ENCODE measurements at regions not wholly inside any gene's neighbourhood (a gene's known extent, or its start where the extent isn't known, plus 50 kb on each side); places are given as distances from the start of the nearest gene placed in this dataset.

- FAIRE-seq: no peak
Observed at GRCh38 chr5:89280103-89281037, 397.4 kb upstream of the MEF2C start.

GRCh38 chr5:89279391-89280036 is 396.5 kb upstream of the MEF2C start:
- no peak for FAIRE-seq

GRCh38 chr5:89277816-89278215 is 394.8 kb upstream of the MEF2C start:
- FAIRE-seq: no peak

GRCh38 chr5:89276566-89277305 is 393.8 kb upstream of the MEF2C start:
- no peak for FAIRE-seq

- FAIRE-seq: no peak
Observed at GRCh38 chr5:89275066-89275855, 392.3 kb upstream of the MEF2C start.

- FAIRE-seq: no peak
Observed at GRCh38 chr5:89273289-89273688, 390.3 kb upstream of the MEF2C start.

- FAIRE-seq: no peak
Observed at GRCh38 chr5:89270901-89271300, 387.9 kb upstream of the MEF2C start.

- FAIRE-seq: no peak
Observed at GRCh38 chr5:89269721-89270120, 386.7 kb upstream of the MEF2C start.

- no peak for FAIRE-seq
Observed at GRCh38 chr5:89268460-89268859, 385.5 kb upstream of the MEF2C start.

GRCh38 chr5:89267788-89268187 is 384.8 kb upstream of the MEF2C start:
- no peak for FAIRE-seq

GRCh38 chr5:89265511-89266179 is 382.7 kb upstream of the MEF2C start:
- no peak for FAIRE-seq

- FAIRE-seq: no peak
Observed at GRCh38 chr5:89263846-89264245, 380.9 kb upstream of the MEF2C start.

GRCh38 chr5:89262030-89262429 is 379.0 kb upstream of the MEF2C start:
- FAIRE-seq: no peak

- no peak for FAIRE-seq
Observed at GRCh38 chr5:89260254-89260653, 377.3 kb upstream of the MEF2C start.

- FAIRE-seq: no peak
Observed at GRCh38 chr5:89255845-89256463, 373.0 kb upstream of the MEF2C start.

GRCh38 chr5:89253666-89254352 is 370.8 kb upstream of the MEF2C start:
- FAIRE-seq: no peak

GRCh38 chr5:89246864-89247263 is 363.9 kb upstream of the MEF2C start:
- FAIRE-seq: no peak

- FAIRE-seq: no peak
Observed at GRCh38 chr5:89246252-89246651, 363.3 kb upstream of the MEF2C start.

- FAIRE-seq: no peak
Observed at GRCh38 chr5:89243611-89244010, 360.6 kb upstream of the MEF2C start.

GRCh38 chr5:89241186-89241585 is 358.2 kb upstream of the MEF2C start:
- FAIRE-seq: no peak

- no peak for FAIRE-seq
Observed at GRCh38 chr5:89236900-89237299, 353.9 kb upstream of the MEF2C start.
